ENCODE measurements at regions not wholly inside any gene's neighbourhood (a gene's known extent, or its start where the extent isn't known, plus 50 kb on each side); places are given as distances from the start of the nearest gene placed in this dataset.

DNA sequence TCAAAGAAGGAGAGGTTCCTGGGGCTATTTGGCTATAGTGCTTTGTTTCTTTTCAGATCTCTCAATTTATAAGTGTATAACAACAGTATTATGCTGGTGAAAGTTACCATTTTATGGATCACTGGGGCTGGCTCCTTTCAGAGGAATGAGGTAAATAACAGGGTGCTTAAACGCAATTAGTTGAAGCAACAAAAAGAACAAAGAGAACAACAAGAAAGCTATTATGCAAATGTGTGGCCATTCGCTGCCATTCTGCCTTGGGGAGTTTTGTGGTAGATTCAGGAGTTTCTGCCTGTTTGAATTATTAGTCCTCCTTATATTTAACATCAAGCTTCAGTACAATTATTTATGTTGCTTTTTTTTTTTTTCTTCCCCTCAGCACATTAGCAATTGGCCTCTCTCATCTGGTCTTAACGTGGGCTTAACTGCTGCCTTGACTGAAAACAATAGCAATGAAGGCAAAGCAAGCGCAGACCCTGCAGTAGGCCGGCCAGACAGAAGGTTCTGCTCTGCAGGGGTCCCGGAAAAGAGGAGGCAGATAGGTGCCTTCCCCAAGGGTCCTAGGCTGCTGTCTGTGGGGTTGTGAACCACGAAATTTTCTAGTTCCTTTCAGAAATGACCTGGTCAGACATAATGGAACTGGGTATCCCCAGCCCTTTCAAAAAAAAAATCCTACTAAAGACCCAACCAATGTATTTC lies 339.9 kb upstream of the PODXL start:
- DNase-seq: no peak

DNA sequence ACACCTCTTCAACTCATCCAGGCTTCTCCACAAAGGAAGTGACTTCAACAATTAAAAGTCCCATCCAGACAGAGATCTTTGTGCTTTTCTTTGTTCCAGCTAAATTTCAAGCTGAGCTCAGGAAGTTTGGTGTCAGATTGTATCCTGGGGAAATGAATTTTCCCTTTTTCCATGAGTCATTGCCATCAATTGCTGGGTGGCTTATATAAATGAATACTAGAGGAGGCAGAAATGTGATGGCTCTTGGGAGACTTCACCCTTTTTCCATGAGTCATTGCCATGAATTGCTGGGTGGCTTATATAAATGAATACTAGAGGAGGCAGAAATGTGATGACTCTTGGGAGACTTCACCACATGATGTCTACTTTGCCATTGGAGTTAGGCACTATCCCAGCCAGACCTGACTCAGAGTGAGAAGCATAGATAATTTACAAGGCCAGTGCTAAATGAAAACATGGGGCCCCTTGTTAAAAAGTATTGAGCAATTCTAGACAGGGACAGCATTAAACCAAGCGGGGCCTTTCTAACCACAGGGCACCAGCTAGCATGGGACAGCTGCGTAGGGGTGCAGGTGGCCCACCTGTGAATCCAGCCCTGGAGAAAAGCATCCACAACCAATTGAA lies 339.2 kb upstream of the PODXL start:
- DNase-seq: no peak

DNA sequence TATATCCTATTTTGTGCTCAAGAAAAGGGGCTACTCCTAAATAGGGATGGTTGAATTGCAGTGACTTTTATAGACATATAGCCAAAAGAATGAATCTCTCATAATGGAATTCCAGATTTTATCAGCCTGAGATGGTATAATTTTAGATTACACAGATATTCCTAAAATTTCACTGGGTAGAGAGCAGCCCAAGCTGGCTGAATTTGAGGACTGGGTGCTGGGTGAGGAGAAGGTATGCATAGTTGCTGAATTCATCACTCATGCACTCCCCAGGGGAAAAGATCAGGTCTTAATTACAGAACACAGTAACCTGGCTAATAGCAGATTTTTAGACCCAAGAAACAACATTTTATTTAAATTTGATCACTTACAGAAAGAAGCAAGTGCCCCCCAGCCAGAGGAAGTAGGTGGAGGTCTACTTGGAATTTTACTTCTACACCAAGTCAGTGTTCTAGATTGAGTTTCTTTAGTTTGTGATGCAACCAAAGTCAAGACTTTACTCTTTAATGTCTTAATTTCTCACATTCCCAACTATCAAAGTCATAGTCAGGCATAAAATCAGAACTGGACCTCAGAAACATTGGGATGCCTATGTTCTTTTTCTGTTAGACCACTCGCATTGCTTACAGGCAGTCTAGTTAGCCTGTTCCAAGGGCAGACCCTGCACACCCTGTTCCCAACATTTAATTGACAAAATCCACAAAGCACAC lies 337.4 kb upstream of the PODXL start:
- DNase-seq: no peak

DNA sequence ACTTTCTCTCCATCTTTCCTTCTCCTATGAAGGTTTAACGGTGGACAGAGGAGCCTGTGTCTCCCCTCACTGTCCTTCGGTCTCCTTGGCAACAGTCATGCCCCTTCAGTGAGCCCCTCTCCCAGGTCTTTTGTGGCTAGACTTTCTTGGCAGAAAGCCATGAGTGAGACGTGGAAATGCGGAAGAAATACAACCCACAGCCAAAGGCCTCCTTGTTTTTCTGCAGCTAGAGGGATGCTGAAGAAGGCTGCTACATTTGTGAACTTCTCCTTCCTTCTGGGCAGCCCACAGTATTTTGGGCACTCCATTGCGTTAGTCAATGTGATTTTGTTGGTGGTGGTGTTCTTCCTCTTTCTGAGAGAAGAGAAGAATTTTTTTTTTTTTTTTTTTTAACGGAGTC lies 333.7 kb upstream of the PODXL start:
- peak in 1 of 2 donors; percentile 1 for DNase-seq

DNA sequence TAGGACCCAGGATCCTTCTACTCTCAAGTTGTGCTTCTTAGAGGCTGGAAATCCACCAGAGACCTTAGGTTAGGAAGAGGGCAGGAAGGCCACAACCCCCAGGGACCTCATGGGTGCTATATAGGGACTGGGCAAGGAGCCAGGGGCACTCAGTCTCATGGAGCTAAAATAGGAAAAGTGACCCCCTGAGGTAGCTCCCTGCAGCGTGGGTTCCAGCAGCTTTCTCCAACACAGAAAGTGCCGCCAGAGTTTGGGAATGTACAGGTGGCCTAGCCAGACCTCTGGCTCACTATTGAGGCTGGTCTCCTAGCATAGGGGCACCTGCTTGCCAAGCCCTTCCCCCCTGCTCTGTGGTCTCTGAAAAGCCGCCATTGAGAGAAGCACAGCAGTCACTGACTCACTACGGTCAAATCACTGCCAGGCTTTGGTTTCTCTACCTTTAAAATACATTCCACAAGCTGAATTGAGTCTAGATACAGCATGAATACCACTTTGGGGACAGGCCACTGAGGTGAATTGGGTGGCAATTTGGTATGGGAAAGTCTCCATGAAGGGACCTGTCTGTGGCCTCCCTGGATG lies 333.2 kb upstream of the PODXL start:
- no peak for DNase-seq

- DNase-seq: no peak
Measured at GRCh38 chr7:131883769-131884168, 327.3 kb upstream of the PODXL start.

DNA sequence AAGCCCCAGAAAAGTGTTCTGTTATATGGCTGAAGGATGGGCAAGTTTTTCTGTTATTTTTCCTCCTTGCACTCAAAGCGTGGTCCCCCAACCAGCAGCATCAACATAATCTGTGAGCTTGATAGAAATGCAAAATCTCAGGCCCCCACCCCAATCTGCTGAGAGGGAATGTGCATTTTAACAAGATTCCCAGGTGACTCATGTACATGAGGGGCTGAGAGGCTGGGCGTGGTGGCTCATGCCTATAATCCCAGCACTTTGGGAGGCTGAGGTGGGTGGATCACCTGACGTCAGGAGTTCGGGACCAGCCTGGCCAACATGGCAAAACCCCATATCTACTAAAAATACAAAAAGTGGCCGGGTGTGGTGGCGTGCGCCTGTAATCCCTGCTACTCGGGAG lies 326.8 kb upstream of the PODXL start:
- no peak for DNase-seq

GRCh38 chr7:131882321-131882720 lies 325.9 kb upstream of the PODXL start:
- DNase-seq: no peak

- DNase-seq: no peak
Measured at GRCh38 chr7:131880078-131880477, 323.6 kb upstream of the PODXL start.

DNA sequence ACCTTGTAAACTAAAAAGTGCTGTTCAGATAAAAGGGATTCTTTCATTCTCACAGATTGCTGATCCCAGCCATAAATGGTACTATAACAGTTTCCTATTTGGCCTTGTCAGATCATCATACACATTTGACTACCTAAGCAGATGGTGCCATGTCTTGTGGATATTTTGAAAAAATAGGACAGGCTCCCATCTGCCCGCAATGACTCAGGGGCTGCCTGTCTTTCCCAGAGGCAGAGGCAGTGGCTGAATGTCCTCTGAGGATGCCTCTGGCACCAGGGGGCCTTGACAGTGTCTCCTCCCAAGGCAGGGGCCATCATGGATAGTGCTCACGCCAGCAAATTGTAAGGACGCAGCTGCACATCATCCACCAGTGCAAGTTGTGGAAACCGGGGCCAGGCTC lies 323.0 kb upstream of the PODXL start:
- DNase-seq: no peak

DNA sequence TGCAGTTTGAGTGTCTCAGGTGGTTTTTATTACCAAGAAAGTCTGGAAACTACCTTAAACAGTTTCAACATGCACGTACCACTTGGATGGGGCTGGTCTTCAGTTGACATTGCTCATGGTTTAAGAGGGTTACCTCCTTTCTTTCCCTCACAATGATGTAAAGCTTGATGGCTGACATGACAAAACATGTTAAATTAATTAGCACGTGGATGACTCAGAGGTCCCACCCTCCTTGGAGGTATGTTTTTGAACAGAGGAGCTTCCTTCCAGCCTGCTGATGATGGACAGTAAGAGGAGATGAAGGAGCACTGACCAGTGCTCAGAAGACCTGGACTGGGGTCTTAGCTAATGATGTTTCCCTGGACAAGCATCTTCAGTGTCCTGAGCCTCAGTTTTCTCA lies 322.3 kb upstream of the PODXL start:
- no peak for DNase-seq

GRCh38 chr7:131873581-131873980 lies 317.2 kb upstream of the PODXL start:
- DNase-seq: no peak

- DNase-seq: no peak
Measured at GRCh38 chr7:131869986-131870385, 313.6 kb upstream of the PODXL start.

DNA sequence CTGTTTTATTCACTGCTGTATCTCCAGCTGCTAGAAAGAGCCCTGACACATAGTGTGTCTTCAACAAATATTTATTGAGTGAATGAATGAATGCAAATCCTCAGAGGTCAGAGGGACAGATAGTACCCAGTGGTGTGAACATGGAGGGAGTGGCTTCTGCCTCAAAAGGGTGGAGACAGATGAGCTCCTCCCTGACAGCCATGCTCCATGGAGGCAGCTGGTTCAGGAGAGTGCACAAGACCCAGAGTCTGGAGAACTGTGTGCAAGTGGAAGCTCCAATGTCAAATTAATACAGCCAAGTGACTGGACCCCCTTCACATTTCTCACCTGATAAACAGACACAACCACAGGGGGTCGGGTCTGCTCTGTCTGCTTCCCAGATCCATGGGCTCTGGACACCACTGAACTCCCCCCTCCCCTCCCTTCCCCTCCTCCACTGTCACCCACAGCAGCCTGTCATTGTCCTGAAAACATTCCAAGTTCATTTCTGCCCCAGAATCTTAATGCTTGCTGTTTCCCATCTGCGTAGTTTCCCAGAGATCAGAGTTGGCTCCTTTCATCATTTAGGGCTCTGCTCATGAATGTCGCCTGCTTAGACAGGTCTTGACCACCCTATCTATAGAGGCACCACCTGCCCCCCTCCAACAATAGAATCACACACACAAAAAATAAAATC lies 312.9 kb upstream of the PODXL start:
- DNase-seq: no peak

DNA sequence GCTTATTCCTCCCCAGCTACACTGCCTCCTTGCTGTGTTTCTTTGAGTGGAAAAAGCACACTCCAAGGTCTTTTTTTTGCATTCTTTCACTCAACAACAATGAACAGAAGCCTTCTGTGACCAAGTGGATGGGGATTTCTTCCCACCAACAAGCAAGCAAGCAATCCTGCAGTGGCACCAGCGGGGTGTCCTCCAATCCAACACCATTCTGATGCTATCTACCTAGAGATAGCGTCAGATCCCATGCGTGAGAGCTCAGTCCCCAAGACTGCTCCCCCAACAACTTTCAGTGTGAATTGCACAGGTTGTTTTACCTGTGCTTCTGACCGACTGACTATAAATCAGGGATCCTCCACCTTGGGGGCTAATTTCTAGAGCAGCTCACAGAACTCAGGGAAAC lies 311.0 kb upstream of the PODXL start:
- no peak for DNase-seq

GRCh38 chr7:131865911-131866310 lies 309.5 kb upstream of the PODXL start:
- DNase-seq: no peak

GRCh38 chr7:131861620-131862346 lies 305.4 kb upstream of the PODXL start:
- DNase-seq: no peak

DNA sequence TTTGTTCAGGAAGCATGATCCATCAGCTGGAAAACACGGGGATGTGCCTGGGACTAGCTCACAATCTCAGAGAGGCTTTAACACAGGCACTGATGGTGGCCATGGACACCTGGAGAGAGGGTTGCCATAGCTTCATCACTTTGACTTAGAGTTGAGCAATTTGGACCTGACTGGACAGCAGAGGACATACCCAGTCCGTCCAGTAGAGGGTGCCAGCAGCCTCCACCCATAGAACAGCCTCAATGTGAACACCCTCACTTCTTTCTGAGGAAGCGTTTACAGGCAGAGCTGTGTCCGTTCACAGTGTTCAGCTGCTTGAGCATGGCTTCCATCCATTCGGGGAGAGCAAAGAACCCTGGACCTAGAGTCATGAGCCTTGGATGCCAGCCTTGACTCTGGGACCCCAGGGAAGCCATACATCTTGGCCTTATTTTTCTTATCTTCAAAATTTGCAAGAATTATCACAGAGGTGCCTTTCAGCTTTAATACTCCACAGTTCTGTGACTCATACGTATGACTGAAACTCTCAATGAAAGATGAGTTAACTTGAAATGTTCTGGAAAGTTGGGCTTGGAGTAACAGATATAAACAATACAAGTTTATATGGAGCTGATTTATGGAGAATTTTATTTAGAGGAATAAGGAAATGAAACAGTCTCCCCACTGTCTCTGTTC lies 302.9 kb upstream of the PODXL start:
- peak; percentile 6 to 33 for DNase-seq

- DNase-seq: no peak
Measured at GRCh38 chr7:131858611-131859010, 302.2 kb upstream of the PODXL start.

DNA sequence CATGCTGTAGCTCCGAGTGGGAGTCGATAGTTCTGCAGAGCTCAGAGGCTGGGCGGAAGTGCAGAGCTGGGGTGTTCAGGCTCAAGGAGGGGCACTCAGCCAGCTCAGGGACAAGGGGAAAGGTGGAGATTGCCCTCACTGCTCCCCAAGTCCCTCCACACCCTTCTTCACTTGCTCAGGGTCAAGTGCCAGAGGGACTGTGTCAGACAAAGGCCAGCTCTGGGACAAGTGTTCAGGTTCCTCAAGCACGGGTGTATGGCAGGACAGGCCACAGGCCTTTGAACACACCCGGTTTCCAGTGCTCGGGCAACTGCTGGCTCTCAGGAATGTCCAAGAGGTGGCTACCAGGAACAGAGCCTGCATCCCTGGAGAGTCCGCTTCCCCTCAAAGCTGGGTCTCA lies 293.0 kb upstream of the PODXL start:
- no peak for DNase-seq

DNA sequence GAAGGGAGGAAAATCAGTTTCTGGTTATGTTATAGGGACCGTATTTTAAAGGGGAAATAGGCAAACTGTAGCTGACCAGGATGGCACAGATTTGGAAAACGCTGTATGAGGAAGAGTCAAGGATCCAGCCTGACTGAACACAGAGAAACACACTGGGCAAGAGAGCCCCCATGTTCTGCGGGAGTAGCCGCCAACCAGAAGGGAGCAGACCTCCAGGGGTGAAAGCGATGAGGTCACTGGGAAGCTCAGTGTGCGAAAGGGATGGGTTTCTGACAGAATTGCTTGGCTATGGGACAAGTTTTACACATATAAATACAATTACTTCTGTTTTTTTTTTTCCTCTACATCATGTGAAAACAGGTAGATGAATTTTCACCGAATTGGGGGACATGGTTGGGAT lies 291.6 kb upstream of the PODXL start:
- DNase-seq: no peak
